Lung (tissue), 11 donors: ENCODE measurements at regions not wholly inside any gene's neighbourhood (a gene's known extent, or its start where the extent isn't known, plus 50 kb on each side); places are given as distances from the start of the nearest gene placed in this dataset.

ENCODE experiments used
- ATAC-seq: fragments of 200-7000 bp; cut with Tn5 transposase; one replicate; pipeline ENCODE4 v1.9.1; 2020; ENCODE audit warnings: moderate number of reproducible peaks; ENCODE audit not compliant: insufficient read depth, low FRiP score
- DNase-seq, 3 donors: peaks; one replicate each; pipeline ENCODE4 v3.0.0-alpha.2; 2013 to 2017
- H3K27ac ChIP-seq, 2 donors: one replicate each; pipeline ENCODE4 v1.5.1; 2013; ENCODE audit warnings: mild to moderate bottlenecking in 2 of 2, moderate library complexity in 2 of 2, control low read depth in 1 of 2, inconsistent platforms in 1 of 2, low read depth in 1 of 2, low read length in 1 of 2
- H3K27me3 ChIP-seq, 3 donors: one replicate each; pipeline ENCODE4 v1.5.1; 2013; ENCODE audit warnings: low read length in 2 of 3; ENCODE audit not compliant: control insufficient read depth in 3 of 3, insufficient read depth in 3 of 3
- H3K36me3 ChIP-seq, 4 donors: one replicate each; pipeline ENCODE4 v1.5.1; 2013; ENCODE audit warnings: low read length in 4 of 4, mild to moderate bottlenecking in 1 of 4, moderate library complexity in 1 of 4; ENCODE audit not compliant: control insufficient read depth in 4 of 4, insufficient read depth in 4 of 4
- H3K4me1 ChIP-seq, 5 donors: one replicate each; pipeline ENCODE4 v1.5.1; 2013; ENCODE audit warnings: low read length in 5 of 5, mild to moderate bottlenecking in 2 of 5, moderate library complexity in 1 of 5; ENCODE audit not compliant: control insufficient read depth in 5 of 5, insufficient read depth in 5 of 5
- H3K4me3 ChIP-seq: one replicate; pipeline ENCODE4 v1.5.1; 2013; ENCODE audit warnings: mild to moderate bottlenecking, control low read depth, moderate library complexity
- H3K9ac ChIP-seq, 2 donors: one replicate each; pipeline ENCODE4 v1.5.1; 2013; ENCODE audit warnings: low read length in 2 of 2, control low read depth in 1 of 2; ENCODE audit not compliant: insufficient read depth in 1 of 2
- H3K9me3 ChIP-seq, 4 donors: one replicate each; pipeline ENCODE4 v1.5.1; 2013; ENCODE audit warnings: low read length in 3 of 4, mild to moderate bottlenecking in 1 of 4, moderate library complexity in 1 of 4; ENCODE audit not compliant: control insufficient read depth in 4 of 4, insufficient read depth in 3 of 4
- WGBS, 2 donors: extraction: QIAGEN DNeasy Blood & Tissue Kit; methylation state at CpG; one replicate each; pipeline ENCODE4 v1.1.7; 2013; 5-methylcytosine and 5-hydroxymethylcytosine counted together
- TF ChIP-seq, protein P1 (sequence below): IDR thresholded peaks from 2 replicates; pipeline ENCODE4 v1.5.1; 2012; ENCODE audit warnings: mild to moderate bottlenecking; ENCODE audit errors: control extremely low read depth, extremely low read depth
- donor health status: control.
- donor health status: control.
- donor health status: Bipolar disorder and iron deficiency.
- donor health status: healthy.
- donor health status: DM: yes; HTN: yes; CAD: no.

DNA sequence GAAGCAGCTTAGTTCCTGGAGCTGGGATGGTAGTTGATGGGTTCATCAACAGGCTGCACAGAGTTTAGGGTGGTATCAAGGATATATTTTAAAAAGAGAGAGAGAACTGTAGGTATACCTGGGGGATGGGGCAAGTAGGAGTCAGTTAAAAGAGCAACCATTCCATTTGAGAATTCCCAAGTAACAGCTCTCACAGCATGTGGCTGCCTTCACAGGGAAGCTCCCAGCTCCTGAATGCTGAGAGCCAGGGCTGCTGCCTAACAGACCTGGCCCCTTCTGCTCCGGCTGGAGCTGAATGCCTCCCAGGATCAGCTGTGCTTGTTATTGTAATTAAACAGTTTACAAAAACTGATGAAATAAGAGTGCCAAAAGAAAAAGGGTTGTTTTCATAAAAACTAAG lies 58.8 kb upstream of the GPR26 start:
- no peaks in the 10 kb centered on the region for H3K36me3 ChIP-seq
- no peak overlapping the region for H3K9ac ChIP-seq
- WGBS, 2 donors, result 7 to 12% methylated on average over 1 of the region's 1 CpG
- H3K4me1 ChIP-seq, result no peaks in the 10 kb centered on the region
- DNase-seq (no peak), ATAC-seq (no peak)
- no peak overlapping the region for H3K27ac ChIP-seq
- no peaks in the 10 kb centered on the region for H3K9me3 ChIP-seq
- H3K27me3 ChIP-seq, result peaks cover 0 to 7% (median 0%) of the 10 kb centered on the region in 3 donors
- no peak overlapping the region for H3K4me3 ChIP-seq
- TF ChIP-seq, protein P1, sequence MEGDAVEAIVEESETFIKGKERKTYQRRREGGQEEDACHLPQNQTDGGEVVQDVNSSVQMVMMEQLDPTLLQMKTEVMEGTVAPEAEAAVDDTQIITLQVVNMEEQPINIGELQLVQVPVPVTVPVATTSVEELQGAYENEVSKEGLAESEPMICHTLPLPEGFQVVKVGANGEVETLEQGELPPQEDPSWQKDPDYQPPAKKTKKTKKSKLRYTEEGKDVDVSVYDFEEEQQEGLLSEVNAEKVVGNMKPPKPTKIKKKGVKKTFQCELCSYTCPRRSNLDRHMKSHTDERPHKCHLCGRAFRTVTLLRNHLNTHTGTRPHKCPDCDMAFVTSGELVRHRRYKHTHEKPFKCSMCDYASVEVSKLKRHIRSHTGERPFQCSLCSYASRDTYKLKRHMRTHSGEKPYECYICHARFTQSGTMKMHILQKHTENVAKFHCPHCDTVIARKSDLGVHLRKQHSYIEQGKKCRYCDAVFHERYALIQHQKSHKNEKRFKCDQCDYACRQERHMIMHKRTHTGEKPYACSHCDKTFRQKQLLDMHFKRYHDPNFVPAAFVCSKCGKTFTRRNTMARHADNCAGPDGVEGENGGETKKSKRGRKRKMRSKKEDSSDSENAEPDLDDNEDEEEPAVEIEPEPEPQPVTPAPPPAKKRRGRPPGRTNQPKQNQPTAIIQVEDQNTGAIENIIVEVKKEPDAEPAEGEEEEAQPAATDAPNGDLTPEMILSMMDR, result no peak

DNA sequence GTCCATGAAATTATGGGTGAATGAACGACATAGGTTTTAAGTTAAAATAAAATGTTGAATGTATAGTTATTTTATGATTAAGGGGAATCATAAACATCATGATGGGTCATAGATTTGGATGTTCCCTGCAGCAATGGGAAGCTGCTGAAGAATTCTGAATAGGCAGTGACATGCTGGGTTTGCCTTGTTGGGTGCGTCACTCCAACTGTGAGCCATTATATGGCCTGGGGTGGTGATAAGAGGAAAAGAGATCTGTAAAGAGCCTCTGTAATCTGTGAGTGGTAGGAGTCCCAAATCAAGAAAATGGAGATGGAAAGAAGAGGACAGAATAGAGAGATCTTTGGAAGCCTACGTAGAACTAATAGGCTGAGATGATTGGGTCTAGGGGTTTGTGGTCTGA lies 58.1 kb upstream of the GPR26 start:
- whole genome bisulfite sequencing, 2 donors, result 32 to 47% methylated on average over 3 of the region's 3 CpGs
- TF ChIP-seq, protein P1, result no peak
- no peak overlapping the region for H3K27ac ChIP-seq
- no peaks in the 10 kb centered on the region for H3K36me3 ChIP-seq
- no peak for ATAC-seq
- peaks cover 0 to 7% (median 0%) of the 10 kb centered on the region in 3 donors for H3K27me3 ChIP-seq
- no peak overlapping the region for H3K4me3 ChIP-seq
- H3K4me1 ChIP-seq, result no peaks in the 10 kb centered on the region
- no peak overlapping the region for H3K9ac ChIP-seq
- H3K9me3 ChIP-seq, result no peaks in the 10 kb centered on the region
- no peak for DNase-seq

DNA sequence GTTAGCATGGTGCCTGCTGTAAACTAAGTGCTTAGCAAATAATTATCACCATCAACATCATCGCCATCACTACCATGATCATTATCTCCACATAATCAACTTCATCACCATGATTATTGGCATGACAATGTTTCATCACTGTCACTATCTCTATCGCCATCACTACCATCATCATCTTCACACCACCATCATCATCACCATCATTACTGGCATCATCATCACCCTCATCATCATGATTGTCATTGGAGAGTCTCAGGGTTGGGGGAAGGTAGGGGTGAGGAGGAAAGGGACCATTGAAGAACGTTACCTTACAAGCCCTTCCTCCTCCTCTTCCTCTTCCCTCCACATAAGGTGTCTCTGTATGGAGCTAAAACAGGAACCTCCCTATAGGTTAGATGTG lies 54.9 kb upstream of the GPR26 start:
- TF ChIP-seq, protein P1, result no peak

DNA sequence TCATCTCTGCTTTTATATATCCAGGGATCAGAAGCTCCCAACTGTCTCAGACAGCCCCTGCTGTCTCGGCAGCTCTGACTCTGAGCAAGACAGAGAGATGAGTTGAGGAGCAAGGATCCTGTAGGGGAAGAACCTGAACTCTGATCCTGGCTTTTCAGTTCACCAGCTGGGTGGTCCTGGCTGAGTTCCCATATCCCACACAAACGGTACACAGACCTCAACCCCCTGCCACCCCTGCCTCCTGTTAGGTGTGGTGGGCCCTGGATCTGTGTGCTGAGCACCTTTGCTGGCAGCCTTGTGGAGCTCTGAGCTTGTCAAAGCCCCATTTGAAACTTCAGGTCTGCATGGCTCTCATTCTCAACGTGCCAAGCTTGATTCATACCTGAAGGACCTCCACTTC lies 54.3 kb upstream of the GPR26 start:
- WGBS, 2 donors, result 64 to 77% methylated on average over 3 of the region's 3 CpGs
- ATAC-seq (no peak), DNase-seq (no peak)

More for the DNA sequence above, 54.9 kb upstream of the GPR26 start:
- ATAC-seq, result no peak
- H3K9ac ChIP-seq, result no peak overlapping the region
- peaks cover 0 to 4% (median 0%) of the 10 kb centered on the region in 4 donors for H3K9me3 ChIP-seq
- no peaks in the 10 kb centered on the region for H3K4me1 ChIP-seq
- WGBS, 2 donors, result 75 to 76% methylated on average over 3 of the region's 3 CpGs
- H3K36me3 ChIP-seq, result no peaks in the 10 kb centered on the region
- no peak overlapping the region for H3K4me3 ChIP-seq
- H3K27ac ChIP-seq, result no peak overlapping the region
- no peak for DNase-seq
- peaks cover 0 to 9% (median 0%) of the 10 kb centered on the region in 3 donors for H3K27me3 ChIP-seq

More for the DNA sequence above, 54.3 kb upstream of the GPR26 start:
- Histone ChIP-seq H3K27me3 (peaks cover 0 to 9% (median 0%) of the 10 kb centered on the region in 3 donors), H3K4me1 (no peaks in the 10 kb centered on the region), H3K4me3 (no peak overlapping the region), H3K27ac (no peak overlapping the region), H3K9ac (no peak overlapping the region), H3K36me3 (no peaks in the 10 kb centered on the region), H3K9me3 (peaks cover 0 to 4% (median 0%) of the 10 kb centered on the region in 4 donors)
- TF ChIP-seq, protein P1, result no peak
